Thoracic aorta (tissue), 2 donors: ENCODE measurements at regions not wholly inside any gene's neighbourhood (a gene's known extent, or its start where the extent isn't known, plus 50 kb on each side); places are given as distances from the start of the nearest gene placed in this dataset.

Experiments
- ATAC-seq: fragments of 150-250 bp; one replicate; pipeline ENCODE4 v1.8.0; 2017; ENCODE audit warnings: low read depth; ENCODE audit not compliant: insufficient number of reproducible peaks, low FRiP score
- DNase-seq: peaks from one replicate; pipeline ENCODE4 v3.0.0-alpha.2; 2020; ENCODE audit warnings: low spot score
- H3K27ac ChIP-seq, 2 donors: fragments of 200-600 bp; sonication (generic); 1 replicate in 1 of 2; 2 replicates in 1 of 2; pipeline ENCODE4 v1.5.1; 2016; ENCODE audit warnings: mild to moderate bottlenecking in 2 of 2, moderate library complexity in 2 of 2
- H3K27me3 ChIP-seq: fragments of 200-600 bp; sonication (generic); replicated peaks from 2 replicates; pipeline ENCODE4 v1.6.0; 2016; ENCODE audit warnings: mild to moderate bottlenecking; ENCODE audit not compliant: insufficient read depth
- H3K36me3 ChIP-seq: fragments of 200-600 bp; sonication (generic); one replicate; pipeline ENCODE4 v1.5.1; 2016
- H3K4me1 ChIP-seq, 2 donors: fragments of 200-600 bp; sonication (generic); 1 replicate in 1 of 2; 2 replicates in 1 of 2; pipeline versions ENCODE4 v1.5.1 to v1.6.0; 2016; ENCODE audit warnings: low read depth in 2 of 2, mild to moderate bottlenecking in 1 of 2; ENCODE audit not compliant: control insufficient read depth in 1 of 2
- H3K4me3 ChIP-seq: fragments of 200-600 bp; sonication (generic); 2 replicates; pipeline ENCODE4 v1.5.1; 2016; ENCODE audit warnings: mild to moderate bottlenecking
- H3K9me3 ChIP-seq: fragments of 200-600 bp; sonication (generic); 2 replicates; pipeline ENCODE4 v1.5.1; 2016
- TF ChIP-seq, protein P1 (sequence below): fragments of 200-600 bp; sonication (generic); IDR thresholded peaks from one replicate; pipeline ENCODE4 v1.5.1; 2019; ENCODE audit warnings: antibody characterized with exemption

DNA sequence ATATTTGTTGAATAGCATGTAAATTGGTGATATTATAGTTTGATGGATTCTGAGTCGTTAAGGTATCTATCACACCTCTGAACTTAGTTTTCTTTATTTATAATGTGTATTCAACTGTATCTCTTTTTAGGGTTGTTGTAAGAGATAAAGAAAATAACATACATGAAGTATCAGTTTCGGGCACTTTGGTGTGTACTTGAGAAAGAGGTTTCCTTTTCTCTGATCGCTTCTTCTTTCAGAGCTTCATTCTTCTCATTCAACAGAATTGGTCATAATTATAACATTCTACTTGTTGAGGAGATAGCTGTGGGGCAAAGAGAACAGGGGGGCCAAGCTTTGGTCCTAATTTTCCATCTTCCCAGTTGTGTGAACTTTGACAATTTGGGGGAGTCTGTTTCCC, 508.0 kb downstream of the PLPP3 start:
- Histone ChIP-seq H3K27me3 (no peaks in the 10 kb centered on the region), H3K36me3 (no peaks in the 10 kb centered on the region), H3K4me3 (no peak overlapping the region), H3K27ac (peak overlapping the region in 1 of 2 donors; percentile 85), H3K4me1 (peaks cover 41 to 83% of the 10 kb centered on the region in 2 donors), H3K9me3 (no peaks in the 10 kb centered on the region)
- DNase-seq, result no peak
- no peak for ATAC-seq
- TF ChIP-seq, protein P1, sequence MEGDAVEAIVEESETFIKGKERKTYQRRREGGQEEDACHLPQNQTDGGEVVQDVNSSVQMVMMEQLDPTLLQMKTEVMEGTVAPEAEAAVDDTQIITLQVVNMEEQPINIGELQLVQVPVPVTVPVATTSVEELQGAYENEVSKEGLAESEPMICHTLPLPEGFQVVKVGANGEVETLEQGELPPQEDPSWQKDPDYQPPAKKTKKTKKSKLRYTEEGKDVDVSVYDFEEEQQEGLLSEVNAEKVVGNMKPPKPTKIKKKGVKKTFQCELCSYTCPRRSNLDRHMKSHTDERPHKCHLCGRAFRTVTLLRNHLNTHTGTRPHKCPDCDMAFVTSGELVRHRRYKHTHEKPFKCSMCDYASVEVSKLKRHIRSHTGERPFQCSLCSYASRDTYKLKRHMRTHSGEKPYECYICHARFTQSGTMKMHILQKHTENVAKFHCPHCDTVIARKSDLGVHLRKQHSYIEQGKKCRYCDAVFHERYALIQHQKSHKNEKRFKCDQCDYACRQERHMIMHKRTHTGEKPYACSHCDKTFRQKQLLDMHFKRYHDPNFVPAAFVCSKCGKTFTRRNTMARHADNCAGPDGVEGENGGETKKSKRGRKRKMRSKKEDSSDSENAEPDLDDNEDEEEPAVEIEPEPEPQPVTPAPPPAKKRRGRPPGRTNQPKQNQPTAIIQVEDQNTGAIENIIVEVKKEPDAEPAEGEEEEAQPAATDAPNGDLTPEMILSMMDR, result no peak

DNA sequence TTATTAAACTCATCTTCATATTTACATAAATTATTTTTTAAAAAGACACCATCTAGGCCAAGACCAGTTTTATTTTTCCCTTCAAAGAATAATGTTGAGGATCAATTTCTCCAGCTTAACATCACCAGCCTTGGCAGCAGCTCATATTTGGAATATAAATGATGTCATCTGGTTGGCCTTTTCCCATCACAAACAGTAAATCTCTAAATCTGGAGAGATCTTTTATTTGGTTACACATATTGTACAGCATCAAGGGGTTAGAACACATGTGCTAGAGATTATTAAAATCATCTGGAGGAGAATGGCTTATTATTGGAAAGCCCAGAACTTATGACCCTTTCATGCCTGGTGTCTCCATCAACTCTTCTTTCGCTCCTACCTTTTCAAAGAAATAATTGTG, 508.8 kb downstream of the PLPP3 start:
- no peak overlapping the region for H3K4me3 ChIP-seq
- DNase-seq, result no peak
- H3K4me1 ChIP-seq, result peaks cover 41 to 90% of the 10 kb centered on the region in 2 donors
- H3K36me3 ChIP-seq, result no peaks in the 10 kb centered on the region
- TF ChIP-seq, protein P1, result no peak
- ATAC-seq, result no peak
- no peaks in the 10 kb centered on the region for H3K27me3 ChIP-seq
- no peaks in the 10 kb centered on the region for H3K9me3 ChIP-seq
- H3K27ac ChIP-seq, result peak overlapping the region in 1 of 2 donors; percentile 85

DNA sequence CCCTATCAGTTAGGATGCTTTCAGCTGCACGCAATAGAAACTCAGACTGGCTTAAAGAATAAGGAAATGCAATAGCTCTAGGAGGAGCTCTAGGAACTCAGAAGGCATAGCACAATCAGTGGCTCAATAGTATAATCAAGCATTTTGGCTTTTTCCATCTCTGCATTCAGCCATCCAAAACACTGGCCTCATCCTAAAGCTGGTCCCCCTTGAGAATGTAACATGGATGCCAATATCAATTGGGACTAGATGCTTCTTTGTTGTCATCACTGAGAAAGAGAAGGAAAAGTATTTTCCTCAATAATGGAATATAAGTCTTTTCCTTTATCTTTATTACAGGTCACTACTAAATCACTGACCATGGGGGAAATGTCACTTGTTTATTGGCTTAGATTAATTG, 509.5 kb downstream of the PLPP3 start:
- Histone ChIP-seq H3K9me3 (no peaks in the 10 kb centered on the region), H3K4me1 (peaks cover 41 to 95% of the 10 kb centered on the region in 2 donors), H3K36me3 (no peaks in the 10 kb centered on the region), H3K4me3 (no peak overlapping the region), H3K27ac (peak overlapping the region; percentile 42 to 85), H3K27me3 (no peaks in the 10 kb centered on the region)
- DNase-seq (no peak), ATAC-seq (no peak)
- TF ChIP-seq, protein P1, result no peak

DNA sequence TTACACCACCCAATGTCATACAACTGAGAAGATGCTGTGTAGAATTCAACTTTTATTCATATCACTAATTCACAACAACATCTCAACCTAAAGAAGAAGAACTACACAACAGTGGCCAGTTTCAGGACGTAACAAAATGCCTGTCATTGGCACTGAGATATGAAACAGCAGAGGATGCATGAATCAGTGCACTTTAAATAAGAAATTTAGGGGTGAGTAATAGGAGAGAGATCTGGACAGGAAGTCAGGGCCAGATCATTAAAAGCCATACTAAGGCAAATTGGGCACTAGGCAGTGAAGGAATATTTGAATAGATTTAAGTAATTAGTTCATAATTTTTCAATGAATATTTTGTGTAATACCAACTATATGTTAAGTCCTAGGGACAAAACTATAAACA, 510.5 kb downstream of the PLPP3 start:
- peaks cover 36 to 97% of the 10 kb centered on the region in 2 donors for H3K4me1 ChIP-seq
- no peaks in the 10 kb centered on the region for H3K27me3 ChIP-seq
- DNase-seq, result no peak
- H3K9me3 ChIP-seq, result no peaks in the 10 kb centered on the region
- no peak overlapping the region for H3K4me3 ChIP-seq
- TF ChIP-seq, protein P1, result no peak
- ATAC-seq, result no peak
- H3K27ac ChIP-seq, result peak overlapping the region; percentile 52 to 85
- H3K36me3 ChIP-seq, result no peaks in the 10 kb centered on the region

DNA sequence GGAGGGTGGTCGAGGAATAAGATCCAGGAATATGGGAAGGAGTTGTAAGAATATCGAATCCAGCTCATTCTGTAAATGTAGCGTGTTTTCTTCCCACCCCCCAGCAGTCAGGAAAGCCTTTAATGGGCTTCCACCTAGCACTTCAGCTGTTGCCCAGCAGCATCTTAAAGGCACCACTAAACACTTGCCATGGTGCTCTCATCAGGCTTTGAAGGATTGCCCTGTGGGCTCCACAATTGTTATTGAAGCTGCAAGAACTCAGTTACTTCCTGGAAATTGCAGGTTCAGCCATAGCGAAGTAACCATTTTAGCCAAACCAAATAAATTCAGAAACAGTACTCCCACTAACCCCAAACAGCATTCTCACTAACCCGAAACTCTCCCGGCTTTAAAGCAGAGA, 511.2 kb downstream of the PLPP3 start:
- Histone ChIP-seq H3K4me3 (no peak overlapping the region), H3K27me3 (no peaks in the 10 kb centered on the region), H3K36me3 (no peaks in the 10 kb centered on the region), H3K4me1 (peaks cover 33 to 95% of the 10 kb centered on the region in 2 donors), H3K9me3 (no peaks in the 10 kb centered on the region), H3K27ac (peak overlapping the region; percentile 52 to 85)
- DNase-seq (no peak), ATAC-seq (peak; percentile 33)
- TF ChIP-seq, protein P1, result no peak
